SH-SY5Y (cell line): ENCODE measurements at regions not wholly inside any gene's neighbourhood (a gene's known extent, or its start where the extent isn't known, plus 50 kb on each side); places are given as distances from the start of the nearest gene placed in this dataset.

Experiments used
- GATA2 ChIP-seq: IDR thresholded peaks from 2 replicates; pipeline ENCODE4 v1.6.1; 2011; ENCODE audit warnings: mild to moderate bottlenecking, low read depth, low read length
- GATA3 ChIP-seq: IDR thresholded peaks from 2 replicates; pipeline ENCODE4 v1.6.1; 2011; ENCODE audit warnings: low read depth, mild to moderate bottlenecking, low read length, moderate library complexity

DNA sequence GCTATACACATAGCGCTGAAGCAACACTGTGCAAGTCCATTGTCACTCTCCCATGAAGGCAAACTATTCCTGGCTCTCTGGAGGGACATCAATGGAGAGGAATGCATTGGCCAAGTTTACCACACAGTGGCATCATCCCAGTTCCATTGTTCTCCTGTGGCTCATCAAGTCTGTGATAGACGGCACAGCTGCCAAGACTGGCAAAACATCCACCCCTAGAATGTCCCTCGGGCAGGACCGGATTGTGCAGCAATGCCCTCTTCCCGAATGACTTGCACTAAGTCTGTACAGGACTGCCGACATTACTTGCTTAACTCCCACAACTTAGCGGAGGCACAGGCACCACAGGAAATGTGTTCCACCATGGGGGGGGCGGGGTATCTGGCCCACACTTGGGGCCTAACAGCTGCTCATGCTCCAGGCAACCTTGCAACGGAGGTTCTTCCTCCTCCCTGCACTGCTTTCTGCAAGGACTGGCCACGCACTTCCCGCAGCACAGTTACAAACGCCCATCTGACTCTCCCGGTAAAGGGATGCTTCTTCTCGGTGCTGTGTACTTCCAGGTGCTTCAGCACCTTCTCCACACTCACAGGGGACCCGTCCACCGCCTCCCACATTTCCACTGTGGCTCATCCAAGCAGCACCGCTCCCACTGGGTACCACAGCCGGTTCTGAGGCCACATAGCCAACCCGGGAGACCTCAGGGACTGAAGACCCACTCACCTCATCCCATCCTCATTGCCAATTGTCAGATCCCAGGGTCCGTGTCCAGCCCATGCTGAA, 1309.6 kb upstream of the RAG2 start:
- TF ChIP-seq GATA2, result no peak
- TF ChIP-seq GATA3, result no peak
